GM23248 (cell line): ENCODE measurements at regions not wholly inside any gene's neighbourhood (a gene's known extent, or its start where the extent isn't known, plus 50 kb on each side); places are given as distances from the start of the nearest gene placed in this dataset.

ENCODE experiments used
- DNase-seq: peaks from one replicate; pipeline ENCODE4 v3.0.0-alpha.2; 2015
- H2AFZ ChIP-seq: fragments of 200-600 bp; sonication (generic); 2 replicates; pipeline ENCODE4 v1.6.1; 2016; ENCODE audit warnings: antibody characterized with exemption
- H3F3A ChIP-seq: fragments of 200-600 bp; sonication (generic); 2 replicates; pipeline ENCODE4 v1.6.1; 2016; ENCODE audit warnings: mild to moderate bottlenecking, antibody characterized with exemption, mixed run types; ENCODE audit not compliant: insufficient read depth
- H3K27ac ChIP-seq: fragments of 200-600 bp; sonication (generic); 2 replicates; pipeline ENCODE4 v1.5.1; 2016; ENCODE audit warnings: mild to moderate bottlenecking
- H3K27me3 ChIP-seq: fragments of 200-600 bp; sonication (generic); replicated peaks from 2 replicates; pipeline ENCODE4 v1.6.1; 2016; ENCODE audit warnings: mild to moderate bottlenecking; ENCODE audit not compliant: insufficient read depth
- H3K36me3 ChIP-seq: fragments of 200-600 bp; sonication (generic); 2 replicates; pipeline ENCODE4 v1.6.1; 2016; ENCODE audit warnings: low read depth, mild to moderate bottlenecking
- H3K4me1 ChIP-seq: fragments of 200-600 bp; sonication (generic); 2 replicates; pipeline ENCODE4 v1.6.1; 2016; ENCODE audit warnings: mild to moderate bottlenecking; ENCODE audit not compliant: insufficient read depth
- H3K4me2 ChIP-seq: fragments of 200-600 bp; sonication (generic); one replicate; pipeline ENCODE4 v1.6.1; 2016; ENCODE audit warnings: mild to moderate bottlenecking; ENCODE audit not compliant: unreplicated experiment
- H3K4me3 ChIP-seq: fragments of 200-600 bp; sonication (generic); 2 replicates; pipeline ENCODE4 v1.5.1; 2016; ENCODE audit warnings: mild to moderate bottlenecking
- H3K79me2 ChIP-seq: fragments of 200-600 bp; sonication (generic); 2 replicates; pipeline ENCODE4 v1.6.1; 2016; ENCODE audit warnings: mild to moderate bottlenecking; ENCODE audit not compliant: insufficient read depth
- H3K9ac ChIP-seq: fragments of 200-600 bp; sonication (generic); 2 replicates; pipeline ENCODE4 v1.6.1; 2016; ENCODE audit warnings: mild to moderate bottlenecking
- H3K9me2 ChIP-seq: fragments of 200-600 bp; sonication (generic); 2 replicates; pipeline ENCODE4 v1.6.1; 2016; ENCODE audit warnings: mixed run types, mild to moderate bottlenecking, moderate library complexity; ENCODE audit not compliant: insufficient read depth
- H3K9me3 ChIP-seq: fragments of 200-600 bp; sonication (generic); one replicate; pipeline ENCODE4 v1.6.1; 2017; ENCODE audit warnings: low read depth
- H4K20me1 ChIP-seq: fragments of 200-600 bp; sonication (generic); 2 replicates; pipeline ENCODE4 v1.6.0; 2016; ENCODE audit not compliant: insufficient read depth
- EZH2 ChIP-seq: fragments of 200-600 bp; sonication (generic); IDR thresholded peaks from 2 replicates; pipeline ENCODE4 v1.6.1; 2018; ENCODE audit warnings: antibody characterized with exemption, mild to moderate bottlenecking; ENCODE audit not compliant: insufficient read depth, poor library complexity, severe bottlenecking
- EZH2phosphoT487 ChIP-seq: fragments of 200-600 bp; sonication (generic); IDR thresholded peaks from 2 replicates; pipeline ENCODE4 v1.6.1; 2018; ENCODE audit warnings: antibody characterized with exemption, moderate library complexity, mild to moderate bottlenecking, low read depth; ENCODE audit not compliant: insufficient read depth
- WGBS, 2 experiments: methylation state at CpG; one replicate each; pipeline ENCODE4 v1.1.6; 2015 to 2017; ENCODE audit warnings: low lambda C conversion rate in 2 of 2, low coverage in 1 of 2; ENCODE audit errors: missing lambda C conversion rate in 2 of 2; 5-methylcytosine and 5-hydroxymethylcytosine counted together
- in situ Hi-C: fragments of 300-500 bp; cut with MboI; formaldehyde crosslinking; loops from 2 replicates; pipeline ENCODE4 v1.15.0; 2020

- Histone ChIP-seq H3K9ac (no peak overlapping the region), H3K4me1 (no peaks in the 10 kb centered on the region), H3K27ac (no peak overlapping the region), H3K27me3 (no peaks in the 10 kb centered on the region), H4K20me1 (no peaks in the 10 kb centered on the region), H2AFZ (no peak overlapping the region), H3K9me2 (no peaks in the 10 kb centered on the region), H3F3A (no peaks in the 10 kb centered on the region), H3K4me3 (no peak overlapping the region), H3K79me2 (no peaks in the 10 kb centered on the region), H3K4me2 (no peak overlapping the region), H3K9me3 (no peaks in the 10 kb centered on the region), H3K36me3 (no peaks in the 10 kb centered on the region)
- DNase-seq: no peak
- WGBS, 2 experiments: 25 to 29% methylated on average over 3 of the region's 3 CpGs
- TF ChIP-seq EZH2: no peak
- TF ChIP-seq EZH2phosphoT487: no peak
- in situ Hi-C loops: no loop called here
Observed at GRCh38 chr16:52618753-52619497, 72.0 kb upstream of the TOX3 start.

- Histone ChIP-seq H3K27me3 (no peaks in the 10 kb centered on the region), H3K4me2 (no peak overlapping the region), H3K36me3 (no peaks in the 10 kb centered on the region), H3K79me2 (no peaks in the 10 kb centered on the region), H2AFZ (no peak overlapping the region), H4K20me1 (no peaks in the 10 kb centered on the region), H3K27ac (no peak overlapping the region), H3F3A (no peaks in the 10 kb centered on the region), H3K4me3 (no peak overlapping the region), H3K9me2 (no peaks in the 10 kb centered on the region), H3K9me3 (no peaks in the 10 kb centered on the region), H3K9ac (no peak overlapping the region), H3K4me1 (no peaks in the 10 kb centered on the region)
- in situ Hi-C loops: no loop called here
- 21 to 26% methylated on average over 3 of the region's 3 CpGs for WGBS, 2 experiments
- no peak for DNase-seq
- TF ChIP-seq EZH2 (no peak), EZH2phosphoT487 (no peak)
Observed at GRCh38 chr16:52617591-52617990, 70.6 kb upstream of the TOX3 start.

GRCh38 chr16:52613508-52613907 lies 66.6 kb upstream of the TOX3 start:
- Histone ChIP-seq H4K20me1 (no peaks in the 10 kb centered on the region), H3K36me3 (no peaks in the 10 kb centered on the region), H3K79me2 (no peaks in the 10 kb centered on the region), H3K9ac (no peak overlapping the region), H3K9me2 (no peaks in the 10 kb centered on the region), H3K4me2 (no peak overlapping the region), H3K4me3 (no peak overlapping the region), H3K27ac (no peak overlapping the region), H3K9me3 (no peaks in the 10 kb centered on the region), H3F3A (no peaks in the 10 kb centered on the region), H2AFZ (no peak overlapping the region), H3K27me3 (no peaks in the 10 kb centered on the region), H3K4me1 (no peaks in the 10 kb centered on the region)
- in situ Hi-C loops: no loop called here
- no peak for TF ChIP-seq EZH2phosphoT487
- TF ChIP-seq EZH2: no peak
- DNase-seq: no peak
- 13 to 18% methylated on average over 2 of the region's 2 CpGs for WGBS, 2 experiments

- Histone ChIP-seq H3K36me3 (no peaks in the 10 kb centered on the region), H3K9me3 (no peaks in the 10 kb centered on the region), H2AFZ (no peak overlapping the region), H3K27me3 (no peaks in the 10 kb centered on the region), H3K9ac (no peak overlapping the region), H3K4me1 (no peaks in the 10 kb centered on the region), H4K20me1 (no peaks in the 10 kb centered on the region), H3K9me2 (no peaks in the 10 kb centered on the region), H3K27ac (no peak overlapping the region), H3F3A (no peaks in the 10 kb centered on the region), H3K4me2 (no peak overlapping the region), H3K79me2 (no peaks in the 10 kb centered on the region), H3K4me3 (no peak overlapping the region)
- DNase-seq: no peak
- TF ChIP-seq EZH2phosphoT487 (no peak), EZH2 (no peak)
- in situ Hi-C loops: no loop called here
- WGBS, 2 experiments: 33 to 49% methylated on average over 9 of the region's 9 CpGs
Observed at GRCh38 chr16:52611817-52612673, 65.1 kb upstream of the TOX3 start.
